ENCODE measurements at regions not wholly inside any gene's neighbourhood (a gene's known extent, or its start where the extent isn't known, plus 50 kb on each side); places are given as distances from the start of the nearest gene placed in this dataset.
A peak's percentile ranks its signal among the peaks of the same experiment; 100 is the strongest.

DNA sequence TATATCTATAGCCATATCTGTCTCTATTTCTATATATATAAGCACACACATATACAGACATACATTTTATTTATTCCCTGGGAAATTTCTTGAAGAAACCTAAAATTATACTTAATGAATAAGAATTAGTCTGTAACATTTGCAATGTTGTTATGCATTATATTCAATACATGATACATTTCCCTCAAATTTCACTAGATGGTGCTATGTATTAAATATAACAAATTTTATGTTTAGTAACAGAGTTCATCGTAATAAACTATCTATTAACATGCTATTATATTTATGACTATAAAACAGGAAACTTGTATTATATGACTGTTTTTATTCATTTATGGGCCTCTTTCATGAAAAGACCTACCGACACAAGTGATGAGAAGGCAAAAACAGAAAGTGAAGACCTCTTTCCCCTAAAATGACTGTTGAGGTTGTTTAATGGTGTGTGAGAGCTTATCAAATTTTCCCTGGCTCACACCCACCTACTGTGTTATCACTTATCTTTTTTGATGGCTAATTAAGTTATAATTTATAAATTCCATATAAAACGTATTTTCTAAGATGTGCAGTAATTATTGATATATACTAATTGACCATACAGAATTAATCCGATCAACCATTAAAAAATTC, 881.9 kb downstream of the SLITRK6 start:
- TF ChIP-seq EZH2 (IDR thresholded peaks at IDR 0.05; ENCODE audit: insufficient read depth, low read length), result no peak
- TF ChIP-seq CTCF (IDR thresholded peaks at IDR 0.05; ENCODE audit: insufficient read depth, low read depth, low read length), result peak; percentile 25

All from astrocyte (in vitro differentiated cells and primary cell).